ENCODE measurements at regions not wholly inside any gene's neighbourhood (a gene's known extent, or its start where the extent isn't known, plus 50 kb on each side); places are given as distances from the start of the nearest gene placed in this dataset.

- no peaks in the 10 kb centered on the region for H3K27me3 ChIP-seq (ENCODE audit: insufficient read depth, low read depth, low read length)
- H4K20me1 ChIP-seq (ENCODE audit: insufficient read depth), result no peaks in the 10 kb centered on the region
- no peak overlapping the region for H3K4me2 ChIP-seq (ENCODE audit: low read length)
- no peaks in the 10 kb centered on the region for H3K36me3 ChIP-seq (ENCODE audit: insufficient read depth, low read length)
- TF ChIP-seq TAF1 (IDR thresholded peaks at IDR 0.05; ENCODE audit: low read depth), result no peak
- TF ChIP-seq EZH2 (IDR thresholded peaks at IDR 0.05; ENCODE audit: borderline replicate concordance, insufficient read depth, low read length, poor library complexity, severe bottlenecking), result no peak
- no peak for TF ChIP-seq REST (IDR thresholded peaks at IDR 0.05; ENCODE audit: borderline replicate concordance)
- no peak for TF ChIP-seq SMC3 (conservative IDR thresholded peaks at IDR 0.05; ENCODE audit: poor library complexity)
- no peak for TF ChIP-seq POLR2AphosphoS5 (IDR thresholded peaks at IDR 0.05)
- TF ChIP-seq EP300 (conservative IDR thresholded peaks at IDR 0.05; ENCODE audit: poor library complexity, severe bottlenecking), result no peak
- TF ChIP-seq CTCF (IDR thresholded peaks at IDR 0.05; ENCODE audit: poor library complexity, severe bottlenecking), result no peak
- H3K4me3 ChIP-seq (ENCODE audit: low read length), result no peak overlapping the region
- H3K9ac ChIP-seq (ENCODE audit: low read length), result no peak overlapping the region
- no peak overlapping the region for H2AFZ ChIP-seq (ENCODE audit: low read depth, low read length)
- no peak overlapping the region for H3K27ac ChIP-seq (ENCODE audit: low read length)
- no peaks in the 10 kb centered on the region for H3K9me3 ChIP-seq (ENCODE audit: low read length)
- no peaks in the 10 kb centered on the region for H3K9me2 ChIP-seq (ENCODE audit: insufficient read depth, low read length)
- H3K79me2 ChIP-seq (replicated peaks; ENCODE audit: insufficient read depth, low read length), result no peaks in the 10 kb centered on the region
- no peaks in the 10 kb centered on the region for H3F3A ChIP-seq (ENCODE audit: insufficient read depth, low read length, poor library complexity, severe bottlenecking)
Observed at GRCh38 chr10:109114579-109114978, 808.7 kb downstream of the XPNPEP1 start.

- Histone ChIP-seq H3K4me2 (ENCODE audit: low read length) (no peak overlapping the region), H3K4me3 (ENCODE audit: low read length) (no peak overlapping the region), H3K9me3 (ENCODE audit: low read length) (no peaks in the 10 kb centered on the region), H3K9me2 (ENCODE audit: insufficient read depth, low read length) (no peaks in the 10 kb centered on the region), H3K36me3 (ENCODE audit: insufficient read depth, low read length) (no peaks in the 10 kb centered on the region), H2AFZ (ENCODE audit: low read depth, low read length) (no peak overlapping the region), H3K9ac (ENCODE audit: low read length) (no peak overlapping the region), H3F3A (ENCODE audit: insufficient read depth, low read length, poor library complexity, severe bottlenecking) (no peaks in the 10 kb centered on the region), H3K79me2 (replicated peaks; ENCODE audit: insufficient read depth, low read length) (no peaks in the 10 kb centered on the region), H3K27ac (ENCODE audit: low read length) (no peak overlapping the region), H3K27me3 (ENCODE audit: insufficient read depth, low read depth, low read length) (no peaks in the 10 kb centered on the region), H4K20me1 (ENCODE audit: insufficient read depth) (no peaks in the 10 kb centered on the region)
- TF ChIP-seq EP300 (conservative IDR thresholded peaks at IDR 0.05; ENCODE audit: poor library complexity, severe bottlenecking) (no peak), RAD21 (conservative IDR thresholded peaks at IDR 0.05) (no peak), POLR2AphosphoS5 (IDR thresholded peaks at IDR 0.05) (no peak), REST (IDR thresholded peaks at IDR 0.05; ENCODE audit: borderline replicate concordance) (no peak), EZH2 (IDR thresholded peaks at IDR 0.05; ENCODE audit: borderline replicate concordance, insufficient read depth, low read length, poor library complexity, severe bottlenecking) (no peak), SMC3 (conservative IDR thresholded peaks at IDR 0.05; ENCODE audit: poor library complexity) (no peak), MXI1 (conservative IDR thresholded peaks at IDR 0.05; ENCODE audit: poor library complexity, severe bottlenecking) (no peak), TAF1 (IDR thresholded peaks at IDR 0.05; ENCODE audit: low read depth) (no peak), CTCF (IDR thresholded peaks at IDR 0.05; ENCODE audit: poor library complexity, severe bottlenecking) (no peak)
Observed at GRCh38 chr10:109106604-109107003, 816.7 kb downstream of the XPNPEP1 start.
